ENCODE measurements at regions not wholly inside any gene's neighbourhood (a gene's known extent, or its start where the extent isn't known, plus 50 kb on each side); places are given as distances from the start of the nearest gene placed in this dataset.
"Not testable (repeated sequence)": the region's sequence is repeated elsewhere in the genome, so short reads cannot be mapped to it uniquely, and the experiment has no call there.

GRCh38 chr1:232441036-232441411 lies 188.9 kb downstream of the SIPA1L2 start:
- DNase-seq, result no peak

GRCh38 chr1:232440325-232441035 lies 189.5 kb downstream of the SIPA1L2 start:
- no peak for DNase-seq

GRCh38 chr1:232439011-232439410 lies 190.9 kb downstream of the SIPA1L2 start:
- no peak for DNase-seq

- DNase-seq, result no peak
These were observed 191.5 kb downstream of the SIPA1L2 start for GRCh38 chr1:232438476-232438875.

GRCh38 chr1:232437510-232437909 lies 192.4 kb downstream of the SIPA1L2 start:
- no peak for DNase-seq

GRCh38 chr1:232435729-232436128 lies 194.2 kb downstream of the SIPA1L2 start:
- DNase-seq, result no peak

GRCh38 chr1:232432313-232432712 lies 197.6 kb downstream of the SIPA1L2 start:
- no peak for DNase-seq

GRCh38 chr1:232431748-232432147 lies 198.2 kb downstream of the SIPA1L2 start:
- DNase-seq, result no peak

- DNase-seq, result no peak
These were observed 198.6 kb downstream of the SIPA1L2 start for GRCh38 chr1:232431326-232431725.

GRCh38 chr1:232430467-232430866 lies 199.5 kb downstream of the SIPA1L2 start:
- no peak for DNase-seq

- no peak for DNase-seq
These were observed 201.0 kb downstream of the SIPA1L2 start for GRCh38 chr1:232428786-232429530.

- DNase-seq, result no peak
These were observed 201.8 kb downstream of the SIPA1L2 start for GRCh38 chr1:232428036-232428645.

GRCh38 chr1:232426801-232427200 lies 203.1 kb downstream of the SIPA1L2 start:
- DNase-seq, result no peak

- no peak for DNase-seq
These were observed 204.5 kb downstream of the SIPA1L2 start for GRCh38 chr1:232425421-232425820.

- DNase-seq, result no peak
These were observed 206.3 kb downstream of the SIPA1L2 start for GRCh38 chr1:232423591-232423990.

- DNase-seq, result no peak
These were observed 207.0 kb downstream of the SIPA1L2 start for GRCh38 chr1:232422898-232423297.

- no peak for DNase-seq
These were observed 207.8 kb downstream of the SIPA1L2 start for GRCh38 chr1:232422098-232422497.

- no peak for DNase-seq
These were observed 208.7 kb downstream of the SIPA1L2 start for GRCh38 chr1:232421143-232421796.

- no peak for DNase-seq
These were observed 212.2 kb downstream of the SIPA1L2 start for GRCh38 chr1:232417636-232418248.

- DNase-seq, result no peak
These were observed 213.8 kb downstream of the SIPA1L2 start for GRCh38 chr1:232416026-232416568.

- DNase-seq, result not testable (repeated sequence)
These were observed 214.5 kb downstream of the SIPA1L2 start for GRCh38 chr1:232415481-232415880.

GRCh38 chr1:232414100-232414499 lies 215.8 kb downstream of the SIPA1L2 start:
- DNase-seq, result no peak

- no peak for DNase-seq
These were observed 216.3 kb downstream of the SIPA1L2 start for GRCh38 chr1:232413674-232414073.
